WTC11 (cell line): ENCODE measurements at regions not wholly inside any gene's neighbourhood (a gene's known extent, or its start where the extent isn't known, plus 50 kb on each side); places are given as distances from the start of the nearest gene placed in this dataset.

Experiments used
- CREM ChIP-seq: sonication (generic); formaldehyde crosslinking; IDR thresholded peaks from 2 replicates; pipeline ENCODE4 v1.8.1; 2022; ENCODE audit warnings: mild to moderate bottlenecking, missing genetic modification reagents, moderate library complexity
- SP1 ChIP-seq: sonication (generic); formaldehyde crosslinking; conservative IDR thresholded peaks from 2 replicates; pipeline ENCODE4 v1.8.1; 2022; ENCODE audit warnings: missing genetic modification reagents
- ZBTB21 ChIP-seq: sonication (generic); formaldehyde crosslinking; IDR thresholded peaks from 2 replicates; pipeline ENCODE4 v1.8.1; 2023; ENCODE audit warnings: mild to moderate bottlenecking, missing genetic modification reagents, borderline replicate concordance
- ZNF121 ChIP-seq: sonication (generic); formaldehyde crosslinking; IDR thresholded peaks from 2 replicates; pipeline ENCODE4 v1.8.0; 2023; ENCODE audit warnings: missing genetic modification reagents
- TF ChIP-seq, protein P1 (sequence below): sonication (generic); formaldehyde crosslinking; IDR thresholded peaks from 2 replicates; pipeline ENCODE4 v1.8.0; 2022; ENCODE audit warnings: mild to moderate bottlenecking, missing genetic modification reagents

DNA sequence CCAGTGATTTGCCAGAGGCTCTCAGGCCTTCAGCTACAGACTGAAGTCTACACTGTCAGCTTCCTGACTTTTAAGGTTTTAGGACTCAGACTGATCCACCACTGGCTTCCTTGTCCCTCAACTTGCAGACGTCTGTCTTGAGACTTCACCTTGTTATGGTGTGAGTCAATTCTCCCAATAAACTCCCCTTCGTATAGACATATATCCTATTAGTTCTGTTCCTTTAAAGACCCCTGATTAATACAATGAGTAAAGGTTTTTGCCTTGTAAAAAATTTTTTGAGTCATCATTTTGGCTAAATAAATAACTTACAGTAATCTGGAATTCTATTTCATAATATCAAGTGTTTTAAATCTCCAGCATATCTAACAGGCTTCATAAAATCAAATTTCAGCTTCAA, 956.3 kb upstream of the CDH6 start:
- TF ChIP-seq, protein P1, sequence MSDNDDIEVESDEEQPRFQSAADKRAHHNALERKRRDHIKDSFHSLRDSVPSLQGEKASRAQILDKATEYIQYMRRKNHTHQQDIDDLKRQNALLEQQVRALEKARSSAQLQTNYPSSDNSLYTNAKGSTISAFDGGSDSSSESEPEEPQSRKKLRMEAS (CRISPR knock-in tag), result no peak
- TF ChIP-seq SP1 (CRISPR knock-in tag) (no peak), ZBTB21 (no peak), CREM (no peak), ZNF121 (no peak)
